C1 segment of cervical spinal cord (tissue), 14 donors: ENCODE measurements at regions not wholly inside any gene's neighbourhood (a gene's known extent, or its start where the extent isn't known, plus 50 kb on each side); places are given as distances from the start of the nearest gene placed in this dataset.
"Not testable (repeated sequence)": the region's sequence is repeated elsewhere in the genome, so short reads cannot be mapped to it uniquely, and the experiment has no call there.

ENCODE experiments used
- DNase-seq, 14 donors: peaks; one replicate each; lab custom pipeline; 2025; lab: John Stamatoyannopoulos, UW

- no peak for DNase-seq
Measured at GRCh38 chr5:142259758-142260157, 65.1 kb downstream of the SPRY4 start.

- DNase-seq, result no peak
Measured at GRCh38 chr5:142255831-142256230, 69.0 kb downstream of the SPRY4 start.

GRCh38 chr5:142254431-142254830 lies 70.4 kb downstream of the SPRY4 start:
- DNase-seq, result no peak

GRCh38 chr5:142253938-142254337 lies 70.9 kb downstream of the SPRY4 start:
- no peak for DNase-seq

GRCh38 chr5:142250119-142250518 lies 74.7 kb downstream of the SPRY4 start:
- DNase-seq, result no peak

GRCh38 chr5:142248853-142249462 lies 75.9 kb downstream of the SPRY4 start:
- no peak for DNase-seq

- DNase-seq, result no peak
Measured at GRCh38 chr5:142246258-142246657, 78.6 kb downstream of the SPRY4 start.

GRCh38 chr5:142245786-142246185 lies 79.0 kb downstream of the SPRY4 start:
- DNase-seq, result no peak

GRCh38 chr5:142244440-142244839 lies 80.4 kb downstream of the SPRY4 start:
- DNase-seq, result no peak

- DNase-seq, result no peak
Measured at GRCh38 chr5:142242272-142242671, 82.5 kb downstream of the SPRY4 start.

GRCh38 chr5:142239394-142240159 lies 85.2 kb downstream of the SPRY4 start:
- no peak for DNase-seq

- DNase-seq, result no peak
Measured at GRCh38 chr5:142237707-142238106, 87.1 kb downstream of the SPRY4 start.

GRCh38 chr5:142236673-142237290 lies 88.0 kb downstream of the SPRY4 start:
- DNase-seq, result not testable (repeated sequence)

- no peak for DNase-seq
Measured at GRCh38 chr5:142235870-142236672, 88.8 kb downstream of the SPRY4 start.

GRCh38 chr5:142235050-142235797 lies 89.6 kb downstream of the SPRY4 start:
- DNase-seq, result no peak

- no peak for DNase-seq
Measured at GRCh38 chr5:142233083-142234032, 91.5 kb downstream of the SPRY4 start.

GRCh38 chr5:142230949-142231348 lies 93.9 kb downstream of the SPRY4 start:
- not testable (repeated sequence) for DNase-seq

GRCh38 chr5:142225141-142225540 lies 99.7 kb downstream of the SPRY4 start:
- no peak for DNase-seq

- no peak for DNase-seq
Measured at GRCh38 chr5:142222866-142223558, 101.8 kb downstream of the SPRY4 start.
